Stimulated activated CD8-positive, alpha-beta memory T cell treated with anti-CD3 and anti-CD28 coated beads, Interleukin-4, amount 100 ng/mL, for 48 hours (primary cell): ENCODE measurements at regions not wholly inside any gene's neighbourhood (a gene's known extent, or its start where the extent isn't known, plus 50 kb on each side); places are given as distances from the start of the nearest gene placed in this dataset.
"Not testable (repeated sequence)": the region's sequence is repeated elsewhere in the genome, so short reads cannot be mapped to it uniquely, and the experiment has no call there.

ENCODE experiments used
- DNase-seq: peaks from one replicate; pipeline ENCODE4 v3.0.0-alpha.2; 2020

- DNase-seq = no peak
Measured at GRCh38 chr12:46711756-46712155, 114.0 kb downstream of the SLC38A4 start.

GRCh38 chr12:46710125-46710743 lies 115.6 kb downstream of the SLC38A4 start:
- no peak for DNase-seq

- no peak for DNase-seq
Measured at GRCh38 chr12:46702581-46703344, 123.0 kb downstream of the SLC38A4 start.

GRCh38 chr12:46701356-46701755 lies 124.4 kb downstream of the SLC38A4 start:
- DNase-seq = no peak

- DNase-seq = no peak
Measured at GRCh38 chr12:46699986-46700385, 125.8 kb downstream of the SLC38A4 start.

GRCh38 chr12:46698003-46698402 lies 127.8 kb downstream of the SLC38A4 start:
- no peak for DNase-seq

- no peak for DNase-seq
Measured at GRCh38 chr12:46693518-46693917, 132.3 kb downstream of the SLC38A4 start.

- no peak for DNase-seq
Measured at GRCh38 chr12:46693034-46693433, 132.8 kb downstream of the SLC38A4 start.

- no peak for DNase-seq
Measured at GRCh38 chr12:46692606-46693005, 133.2 kb downstream of the SLC38A4 start.

GRCh38 chr12:46686267-46686942 lies 139.4 kb downstream of the SLC38A4 start:
- DNase-seq = no peak

GRCh38 chr12:46684243-46684642 lies 141.6 kb downstream of the SLC38A4 start:
- not testable (repeated sequence) for DNase-seq

- no peak for DNase-seq
Measured at GRCh38 chr12:46682148-46682547, 143.6 kb downstream of the SLC38A4 start.

GRCh38 chr12:46680506-46680905 lies 145.3 kb downstream of the SLC38A4 start:
- no peak for DNase-seq

GRCh38 chr12:46679754-46680153 lies 146.0 kb downstream of the SLC38A4 start:
- no peak for DNase-seq

GRCh38 chr12:46678426-46678825 lies 147.4 kb downstream of the SLC38A4 start:
- DNase-seq = no peak

GRCh38 chr12:46677749-46678148 lies 148.0 kb downstream of the SLC38A4 start:
- DNase-seq = no peak

GRCh38 chr12:46676797-46677520 lies 148.8 kb downstream of the SLC38A4 start:
- DNase-seq = no peak

GRCh38 chr12:46676396-46676795 lies 149.4 kb downstream of the SLC38A4 start:
- no peak for DNase-seq

GRCh38 chr12:46675736-46676135 lies 150.1 kb downstream of the SLC38A4 start:
- DNase-seq = no peak

- DNase-seq = no peak
Measured at GRCh38 chr12:46674800-46675199, 151.0 kb downstream of the SLC38A4 start.

GRCh38 chr12:46674129-46674528 lies 151.7 kb downstream of the SLC38A4 start:
- no peak for DNase-seq

GRCh38 chr12:46671102-46671501 lies 154.7 kb downstream of the SLC38A4 start:
- no peak for DNase-seq

GRCh38 chr12:46670636-46671035 lies 155.2 kb downstream of the SLC38A4 start:
- DNase-seq = no peak
